ENCODE measurements at regions not wholly inside any gene's neighbourhood (a gene's known extent, or its start where the extent isn't known, plus 50 kb on each side); places are given as distances from the start of the nearest gene placed in this dataset.

DNA sequence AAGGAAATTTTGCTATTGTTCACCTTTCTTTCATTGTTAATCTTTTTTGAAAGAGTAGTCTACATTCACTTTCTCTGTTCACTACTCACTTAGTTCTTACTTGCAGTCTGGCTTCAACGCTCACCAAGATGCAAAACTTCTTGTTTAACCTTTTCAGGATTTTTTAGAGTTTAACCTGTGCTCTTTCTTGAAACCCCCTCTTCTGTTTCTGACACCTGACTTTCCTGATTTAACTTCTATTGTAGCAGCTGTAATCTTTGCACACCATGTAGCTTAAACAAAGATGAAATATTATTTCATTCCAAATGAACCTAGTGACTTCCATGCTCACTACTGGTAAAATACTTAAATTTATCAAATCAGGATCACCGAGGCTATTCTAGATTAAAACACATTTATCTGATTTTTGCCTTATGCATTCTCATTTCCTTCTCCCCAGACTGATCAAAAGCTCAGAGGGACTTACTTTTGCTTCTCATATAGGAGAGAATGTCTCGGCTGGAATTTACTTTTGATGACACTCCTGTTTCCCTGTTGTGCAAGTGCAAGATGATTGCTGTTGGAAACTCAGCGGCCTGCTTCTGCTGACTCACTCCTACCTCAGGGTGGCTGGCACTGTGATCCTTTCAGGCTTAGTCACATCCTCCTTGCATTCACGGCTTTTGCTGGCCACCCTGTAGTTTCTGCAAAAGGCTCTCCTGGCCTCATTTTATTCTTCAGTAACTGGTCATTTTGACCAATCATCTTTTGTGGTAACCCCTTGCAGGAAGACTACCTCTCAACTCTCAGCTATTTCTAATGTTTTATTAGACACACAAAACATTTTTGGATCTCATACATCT, 109.3 kb upstream of the IFNE start:
- TF ChIP-seq FOXK2 (IDR thresholded peaks at IDR 0.05) = no peak
- TF ChIP-seq FOXA1 (IDR thresholded peaks at IDR 0.05) = no peak
- no peak for TF ChIP-seq SP1 (IDR thresholded peaks at IDR 0.05)

Data from HEK293T (cell line).